HG03521 (cell line): ENCODE measurements at regions not wholly inside any gene's neighbourhood (a gene's known extent, or its start where the extent isn't known, plus 50 kb on each side); places are given as distances from the start of the nearest gene placed in this dataset.
"Not testable (repeated sequence)": the region's sequence is repeated elsewhere in the genome, so short reads cannot be mapped to it uniquely, and the experiment has no call there.

Source experiments
- ATAC-seq: cut with Tn5 transposase; IDR thresholded peaks from one replicate; pipeline ENCODE4 v1.9.1; 2021; ENCODE audit warnings: mild to moderate bottlenecking, moderate library complexity; ENCODE audit not compliant: unreplicated experiment

GRCh38 chr7:127530148-127530547 lies 55.2 kb downstream of the GCC1 start:
- ATAC-seq = no peak

GRCh38 chr7:127527561-127527960 lies 57.8 kb downstream of the GCC1 start:
- no peak for ATAC-seq

- no peak for ATAC-seq
These were observed 59.4 kb downstream of the GCC1 start for GRCh38 chr7:127525866-127526480.

GRCh38 chr7:127516320-127516719 lies 69.1 kb downstream of the GCC1 start:
- ATAC-seq = no peak

GRCh38 chr7:127514499-127514898 lies 70.9 kb downstream of the GCC1 start:
- no peak for ATAC-seq

- no peak for ATAC-seq
These were observed 72.1 kb downstream of the GCC1 start for GRCh38 chr7:127513311-127513710.

- ATAC-seq = no peak
These were observed 72.7 kb downstream of the GCC1 start for GRCh38 chr7:127512663-127513062.

- ATAC-seq = no peak
These were observed 80.7 kb downstream of the GCC1 start for GRCh38 chr7:127504715-127505114.

GRCh38 chr7:127501817-127502216 lies 83.6 kb downstream of the GCC1 start:
- no peak for ATAC-seq

GRCh38 chr7:127487381-127487780 lies 94.9 kb upstream of the ZNF800 start:
- ATAC-seq = no peak

- ATAC-seq = no peak
These were observed 94.1 kb upstream of the ZNF800 start for GRCh38 chr7:127486654-127487053.

- no peak for ATAC-seq
These were observed 93.0 kb upstream of the ZNF800 start for GRCh38 chr7:127485482-127485881.

GRCh38 chr7:127484954-127485353 lies 92.4 kb upstream of the ZNF800 start:
- no peak for ATAC-seq

- ATAC-seq = no peak
These were observed 86.0 kb upstream of the ZNF800 start for GRCh38 chr7:127478461-127478860.

GRCh38 chr7:127478024-127478355 lies 85.5 kb upstream of the ZNF800 start:
- no peak for ATAC-seq

GRCh38 chr7:127477295-127478023 lies 85.0 kb upstream of the ZNF800 start:
- ATAC-seq = no peak

- no peak for ATAC-seq
These were observed 84.1 kb upstream of the ZNF800 start for GRCh38 chr7:127476618-127477017.

- ATAC-seq = no peak
These were observed 81.9 kb upstream of the ZNF800 start for GRCh38 chr7:127474457-127474856.

- ATAC-seq = no peak
These were observed 80.9 kb upstream of the ZNF800 start for GRCh38 chr7:127473409-127473808.

- ATAC-seq = no peak
These were observed 67.6 kb upstream of the ZNF800 start for GRCh38 chr7:127460077-127460476.

- ATAC-seq = not testable (repeated sequence)
These were observed 58.8 kb upstream of the ZNF800 start for GRCh38 chr7:127451258-127451657.

GRCh38 chr7:127448566-127448965 lies 56.1 kb upstream of the ZNF800 start:
- ATAC-seq = no peak
